ENCODE measurements at regions not wholly inside any gene's neighbourhood (a gene's known extent, or its start where the extent isn't known, plus 50 kb on each side); places are given as distances from the start of the nearest gene placed in this dataset.

GRCh38 chr2:203585516-203585915 lies 50.4 kb upstream of the RAPH1 start:
- no peaks in the 10 kb centered on the region for H3K36me3 ChIP-seq
- H3K9me3 ChIP-seq: no peaks in the 10 kb centered on the region
- TF ChIP-seq POLR2A (IDR thresholded peaks at IDR 0.05): no peak
- TF ChIP-seq, protein P1, sequence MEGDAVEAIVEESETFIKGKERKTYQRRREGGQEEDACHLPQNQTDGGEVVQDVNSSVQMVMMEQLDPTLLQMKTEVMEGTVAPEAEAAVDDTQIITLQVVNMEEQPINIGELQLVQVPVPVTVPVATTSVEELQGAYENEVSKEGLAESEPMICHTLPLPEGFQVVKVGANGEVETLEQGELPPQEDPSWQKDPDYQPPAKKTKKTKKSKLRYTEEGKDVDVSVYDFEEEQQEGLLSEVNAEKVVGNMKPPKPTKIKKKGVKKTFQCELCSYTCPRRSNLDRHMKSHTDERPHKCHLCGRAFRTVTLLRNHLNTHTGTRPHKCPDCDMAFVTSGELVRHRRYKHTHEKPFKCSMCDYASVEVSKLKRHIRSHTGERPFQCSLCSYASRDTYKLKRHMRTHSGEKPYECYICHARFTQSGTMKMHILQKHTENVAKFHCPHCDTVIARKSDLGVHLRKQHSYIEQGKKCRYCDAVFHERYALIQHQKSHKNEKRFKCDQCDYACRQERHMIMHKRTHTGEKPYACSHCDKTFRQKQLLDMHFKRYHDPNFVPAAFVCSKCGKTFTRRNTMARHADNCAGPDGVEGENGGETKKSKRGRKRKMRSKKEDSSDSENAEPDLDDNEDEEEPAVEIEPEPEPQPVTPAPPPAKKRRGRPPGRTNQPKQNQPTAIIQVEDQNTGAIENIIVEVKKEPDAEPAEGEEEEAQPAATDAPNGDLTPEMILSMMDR (IDR thresholded peaks at IDR 0.05): no peak
- DNase-seq: no peak
- no peak overlapping the region for H3K4me3 ChIP-seq
- H3K4me1 ChIP-seq: peaks cover 0 to 38% (median 0%) of the 10 kb centered on the region in 4 donors
- no peak overlapping the region for H3K27ac ChIP-seq
- no peaks in the 10 kb centered on the region for H3K27me3 ChIP-seq

DNA sequence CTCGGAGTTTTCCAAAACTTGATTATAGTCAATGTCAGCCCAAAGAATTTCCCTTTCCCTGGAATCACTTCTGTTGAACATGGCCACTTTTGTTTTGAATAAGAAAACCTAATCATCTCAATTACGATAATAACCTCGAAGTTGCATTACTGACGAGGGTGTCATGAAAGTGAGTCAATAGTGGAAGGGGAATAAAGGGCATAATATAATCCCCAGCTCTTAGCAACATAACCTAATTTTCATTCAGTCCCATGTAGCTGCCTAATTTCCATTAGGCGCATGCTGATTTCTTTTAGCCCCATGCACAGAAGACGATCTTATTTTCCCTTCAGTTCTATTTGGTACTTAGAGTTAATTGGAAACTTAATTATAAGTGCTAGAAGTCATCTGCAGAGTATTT lies 51.1 kb upstream of the RAPH1 start:
- H3K36me3 ChIP-seq: no peaks in the 10 kb centered on the region
- peaks cover 0 to 32% (median 0%) of the 10 kb centered on the region in 4 donors for H3K4me1 ChIP-seq
- TF ChIP-seq POLR2A (IDR thresholded peaks at IDR 0.05): no peak
- TF ChIP-seq, protein P1 (IDR thresholded peaks at IDR 0.05): no peak
- H3K27me3 ChIP-seq: no peaks in the 10 kb centered on the region
- H3K27ac ChIP-seq: no peak overlapping the region
- no peak overlapping the region for H3K4me3 ChIP-seq
- no peak for DNase-seq
- H3K9me3 ChIP-seq: no peaks in the 10 kb centered on the region

DNA sequence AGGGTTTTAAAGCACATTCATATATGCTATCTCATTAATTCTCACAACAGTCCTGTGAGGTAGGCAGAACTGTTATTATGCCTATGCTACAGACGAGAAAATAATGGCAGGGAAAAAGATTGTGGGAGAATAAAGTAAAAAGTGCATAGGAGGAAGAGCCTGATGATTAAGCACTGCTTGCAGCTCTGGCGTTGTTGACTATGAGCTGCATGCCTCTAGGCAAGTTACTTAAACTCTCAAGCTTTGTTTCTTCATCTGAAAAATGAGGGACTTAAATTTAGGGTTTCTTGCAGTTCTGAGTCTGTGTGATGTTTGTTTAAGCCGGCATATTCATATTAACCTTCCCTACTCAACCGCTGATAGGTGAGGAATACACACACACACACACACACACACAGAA lies 51.6 kb upstream of the RAPH1 start:
- Histone ChIP-seq H3K4me1 (peaks cover 0 to 27% (median 0%) of the 10 kb centered on the region in 4 donors), H3K4me3 (no peak overlapping the region), H3K36me3 (no peaks in the 10 kb centered on the region), H3K27me3 (no peaks in the 10 kb centered on the region), H3K9me3 (no peaks in the 10 kb centered on the region), H3K27ac (no peak overlapping the region)
- TF ChIP-seq, protein P1 (IDR thresholded peaks at IDR 0.05): no peak
- no peak for TF ChIP-seq POLR2A (IDR thresholded peaks at IDR 0.05)
- no peak for DNase-seq

DNA sequence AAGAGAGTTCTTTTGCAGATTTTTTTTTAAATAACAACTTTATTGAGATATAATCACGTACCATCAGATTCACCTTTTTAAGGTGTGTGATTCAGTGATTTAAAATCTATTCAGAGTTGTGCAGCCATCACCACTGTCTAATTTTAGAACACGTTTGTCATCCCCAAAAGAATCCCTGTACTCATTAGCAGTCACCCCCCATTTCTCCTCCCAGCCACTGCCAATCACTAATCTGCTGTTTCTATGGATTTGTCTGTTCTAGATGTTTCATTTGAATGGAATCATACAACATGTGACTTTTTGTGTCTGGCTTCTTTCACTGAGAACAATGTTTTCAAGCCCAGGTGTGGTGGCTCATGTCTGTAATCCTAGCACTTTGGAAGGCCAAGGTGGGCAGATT lies 55.4 kb upstream of the RAPH1 start:
- H3K27me3 ChIP-seq: no peaks in the 10 kb centered on the region
- no peak overlapping the region for H3K4me3 ChIP-seq
- TF ChIP-seq, protein P1 (IDR thresholded peaks at IDR 0.05): no peak
- TF ChIP-seq POLR2A (IDR thresholded peaks at IDR 0.05): no peak
- no peak overlapping the region for H3K27ac ChIP-seq
- no peaks in the 10 kb centered on the region for H3K4me1 ChIP-seq
- no peaks in the 10 kb centered on the region for H3K9me3 ChIP-seq
- no peaks in the 10 kb centered on the region for H3K36me3 ChIP-seq
- no peak for DNase-seq

DNA sequence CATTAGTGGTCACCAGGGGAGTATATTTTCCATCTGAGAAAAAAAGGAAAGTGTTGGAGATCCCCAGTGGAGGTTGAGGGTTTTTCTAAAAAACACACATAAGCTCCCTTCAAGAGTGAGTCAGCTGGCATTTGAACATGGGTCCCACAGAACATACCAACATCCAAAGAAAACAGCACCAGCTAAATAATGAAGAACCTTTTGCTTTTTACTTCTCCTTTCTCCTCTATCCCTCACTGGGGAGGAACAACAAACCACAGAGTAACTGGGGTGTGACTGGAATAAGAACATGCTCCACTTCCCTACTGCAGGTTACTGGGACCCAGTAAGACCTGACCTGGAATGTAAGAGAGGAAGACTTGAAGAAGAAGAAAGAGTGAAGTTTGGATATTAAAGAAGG lies 56.5 kb upstream of the RAPH1 start:
- no peak for DNase-seq
- Histone ChIP-seq H3K27me3 (no peaks in the 10 kb centered on the region), H3K4me1 (no peaks in the 10 kb centered on the region), H3K4me3 (no peak overlapping the region), H3K36me3 (no peaks in the 10 kb centered on the region), H3K27ac (no peak overlapping the region), H3K9me3 (no peaks in the 10 kb centered on the region)
- TF ChIP-seq, protein P1 (IDR thresholded peaks at IDR 0.05): no peak
- no peak for TF ChIP-seq POLR2A (IDR thresholded peaks at IDR 0.05)

DNA sequence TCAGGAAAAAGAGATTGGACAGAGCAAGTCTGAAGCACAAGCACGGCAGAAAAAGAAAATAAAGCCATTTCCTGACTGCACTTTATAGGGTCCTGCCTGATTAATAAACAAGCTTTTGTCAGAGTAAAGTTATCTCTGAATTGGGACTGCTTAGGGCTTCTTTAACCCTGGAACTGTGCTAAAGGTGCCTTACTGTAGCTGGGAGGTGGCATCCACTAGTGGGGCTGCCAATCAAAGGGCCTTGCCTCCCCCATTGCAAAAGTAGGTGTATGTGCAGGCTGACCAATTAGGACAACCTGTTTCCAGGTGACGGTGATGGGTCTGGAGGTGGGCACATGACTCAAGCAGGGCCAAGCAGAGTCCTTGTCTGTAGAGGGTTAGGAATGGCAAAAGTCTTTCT lies 57.4 kb upstream of the RAPH1 start:
- no peaks in the 10 kb centered on the region for H3K9me3 ChIP-seq

More for the DNA sequence above, 57.4 kb upstream of the RAPH1 start:
- H3K4me1 ChIP-seq: no peaks in the 10 kb centered on the region
- H3K4me3 ChIP-seq: no peak overlapping the region
- no peak overlapping the region for H3K27ac ChIP-seq
- TF ChIP-seq, protein P1 (IDR thresholded peaks at IDR 0.05): no peak
- TF ChIP-seq POLR2A (IDR thresholded peaks at IDR 0.05): no peak
- no peaks in the 10 kb centered on the region for H3K36me3 ChIP-seq
- DNase-seq: no peak
- no peaks in the 10 kb centered on the region for H3K27me3 ChIP-seq
